ENCODE measurements at regions not wholly inside any gene's neighbourhood (a gene's known extent, or its start where the extent isn't known, plus 50 kb on each side); places are given as distances from the start of the nearest gene placed in this dataset.

- no peak for TF ChIP-seq POLR2AphosphoS5 (IDR thresholded peaks at IDR 0.05; ENCODE audit: insufficient read depth, low read depth, low read length)
- no peak for TF ChIP-seq EZH2 (IDR thresholded peaks at IDR 0.05; ENCODE audit: borderline replicate concordance, low read depth, low read length, severe bottlenecking)
- no peak for TF ChIP-seq JUN (IDR thresholded peaks at IDR 0.05; ENCODE audit: borderline replicate concordance, insufficient read depth, insufficient read length, low read depth)
- TF ChIP-seq POLR2A (IDR thresholded peaks at IDR 0.05; ENCODE audit: low read depth, low read length), result no peak
- no peak for DNase-seq (ENCODE audit: low read depth, low spot score)
- Histone ChIP-seq H3K9ac (replicated peaks; ENCODE audit: extremely low read depth, insufficient read depth, low read length) (no peak overlapping the region), H3K36me3 (ENCODE audit: control insufficient read depth in 2 of 2, extremely low read depth in 1 of 2, insufficient read depth in 2 of 2, low read length in 2 of 2) (no peaks in the 10 kb centered on the region), H3K4me3 (replicated peaks in 1 of 3; ENCODE audit: insufficient read depth in 1 of 3, low read depth in 1 of 3, low read length in 3 of 3) (no peak overlapping the region), H3K79me2 (ENCODE audit: control insufficient read depth, insufficient read depth, low read length) (no peaks in the 10 kb centered on the region), H3K27ac (ENCODE audit: insufficient read depth, low read depth, low read length) (no peak overlapping the region), H3K4me2 (ENCODE audit: insufficient read depth, low read length) (no peak overlapping the region), H3K9me3 (replicated peaks; ENCODE audit: control insufficient read depth, insufficient read depth, low read length) (peaks cover 2% of the 10 kb centered on the region), H3K9me1 (replicated peaks; ENCODE audit: control insufficient read depth, extremely low read depth, insufficient read depth, low read length) (no peaks in the 10 kb centered on the region), H3K4me1 (ENCODE audit: control insufficient read depth, extremely low read depth, insufficient read depth, low read length) (no peaks in the 10 kb centered on the region), H3K27me3 (ENCODE audit: control insufficient read depth in 2 of 2, insufficient read depth in 2 of 2, low read length in 2 of 2) (no peaks in the 10 kb centered on the region), H4K20me1 (replicated peaks; ENCODE audit: control insufficient read depth, extremely low read depth, insufficient read depth, low read length) (no peaks in the 10 kb centered on the region), H2AFZ (ENCODE audit: low read depth, low read length) (no peak overlapping the region)
- intact Hi-C loops (cut with micrococcal nuclease) (no loop called here), dilution Hi-C loops (cut with MboI; ENCODE audit: extremely low pct_ligation_motif_present, low sequenced_read_pairs) (no loop called here)
- ChIA-PET POLR2A (no interaction called here), CTCF (no interaction called here)
- BruUV-seq (replicated peaks), result no TSS peak
- no peak for FAIRE-seq
These were observed 897.4 kb upstream of the SEL1L start for GRCh38 chr14:82431031-82431430.

DNA sequence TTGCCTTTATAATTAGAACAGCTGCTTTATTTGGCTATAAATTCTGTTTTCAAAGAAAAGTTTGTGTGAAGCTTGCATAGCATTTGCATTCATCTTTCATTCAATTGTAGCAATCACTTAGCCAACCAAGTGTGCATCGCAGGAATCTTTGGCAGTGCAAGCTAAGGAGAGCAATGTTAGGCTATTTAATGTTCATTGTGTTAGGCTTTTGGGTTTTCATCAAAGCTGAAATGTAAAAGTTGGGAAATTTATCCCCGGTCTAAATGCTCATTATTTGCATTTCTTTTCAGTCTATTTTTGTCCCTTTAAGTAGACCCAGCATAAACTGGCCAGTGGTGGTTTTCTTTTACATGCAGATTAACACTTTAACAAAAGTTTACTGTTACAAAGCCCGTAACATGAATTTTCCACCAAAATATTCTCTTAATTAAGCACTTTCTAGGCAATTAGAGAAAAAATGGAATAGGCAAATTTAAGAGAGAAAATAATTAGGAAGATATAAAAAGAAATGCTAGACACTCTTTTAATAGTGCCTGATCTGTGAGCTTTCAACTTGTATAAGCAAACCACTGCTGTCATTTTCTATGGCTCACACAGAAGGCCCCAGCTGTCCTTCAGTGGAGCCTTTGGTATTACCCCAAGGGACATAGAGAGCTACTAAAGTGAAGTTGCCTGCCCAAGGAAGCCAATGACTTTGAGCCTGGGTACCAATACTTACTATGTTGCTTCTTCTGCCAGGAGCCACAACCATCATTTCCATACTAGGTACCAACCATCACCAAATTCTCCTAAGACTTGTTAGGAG is 898.9 kb upstream of the SEL1L start:
- ChIA-PET POLR2A (no interaction called here), CTCF (no interaction called here)
- Histone ChIP-seq H3K9ac (replicated peaks; ENCODE audit: extremely low read depth, insufficient read depth, low read length) (no peak overlapping the region), H4K20me1 (replicated peaks; ENCODE audit: control insufficient read depth, extremely low read depth, insufficient read depth, low read length) (no peaks in the 10 kb centered on the region), H3K79me2 (ENCODE audit: control insufficient read depth, insufficient read depth, low read length) (no peaks in the 10 kb centered on the region), H3K27ac (ENCODE audit: insufficient read depth, low read depth, low read length) (no peak overlapping the region), H3K27me3 (ENCODE audit: control insufficient read depth in 2 of 2, insufficient read depth in 2 of 2, low read length in 2 of 2) (no peaks in the 10 kb centered on the region), H3K4me3 (replicated peaks in 1 of 3; ENCODE audit: insufficient read depth in 1 of 3, low read depth in 1 of 3, low read length in 3 of 3) (no peak overlapping the region), H3K9me3 (replicated peaks; ENCODE audit: control insufficient read depth, insufficient read depth, low read length) (peaks cover 2% of the 10 kb centered on the region), H2AFZ (ENCODE audit: low read depth, low read length) (no peak overlapping the region), H3K4me2 (ENCODE audit: insufficient read depth, low read length) (no peak overlapping the region), H3K36me3 (ENCODE audit: control insufficient read depth in 2 of 2, extremely low read depth in 1 of 2, insufficient read depth in 2 of 2, low read length in 2 of 2) (no peaks in the 10 kb centered on the region), H3K9me1 (replicated peaks; ENCODE audit: control insufficient read depth, extremely low read depth, insufficient read depth, low read length) (no peaks in the 10 kb centered on the region), H3K4me1 (ENCODE audit: control insufficient read depth, extremely low read depth, insufficient read depth, low read length) (no peaks in the 10 kb centered on the region)
- intact Hi-C loops (cut with micrococcal nuclease) (no loop called here), dilution Hi-C loops (cut with MboI; ENCODE audit: extremely low pct_ligation_motif_present, low sequenced_read_pairs) (no loop called here)
- DNase-seq (ENCODE audit: low read depth, low spot score) (no peak), FAIRE-seq (no peak)
- no TSS peak for BruUV-seq (replicated peaks)
- TF ChIP-seq EZH2 (IDR thresholded peaks at IDR 0.05; ENCODE audit: borderline replicate concordance, low read depth, low read length, severe bottlenecking) (no peak), MYC (IDR thresholded peaks at IDR 0.05; ENCODE audit: low read depth, low read length) (no peak), GATA2 (IDR thresholded peaks at IDR 0.05; ENCODE audit: insufficient read depth, insufficient read length, low read depth, low read length) (no peak), FOS (IDR thresholded peaks at IDR 0.05; ENCODE audit: borderline replicate concordance, insufficient read depth, low read length) (no peak), MAX (IDR thresholded peaks at IDR 0.05; ENCODE audit: insufficient read depth, insufficient read length) (no peak), POLR2AphosphoS5 (IDR thresholded peaks at IDR 0.05; ENCODE audit: insufficient read depth, low read depth, low read length) (no peak), JUN (IDR thresholded peaks at IDR 0.05; ENCODE audit: borderline replicate concordance, insufficient read depth, insufficient read length, low read depth) (no peak), POLR2A (IDR thresholded peaks at IDR 0.05; ENCODE audit: low read depth, low read length) (no peak), CTCF (IDR thresholded peaks at IDR 0.05; ENCODE audit: extremely low read depth in 1 of 2, insufficient read depth in 1 of 2, low read depth in 1 of 2, low read length in 2 of 2) (no peak)
